ENCODE measurements at regions not wholly inside any gene's neighbourhood (a gene's known extent, or its start where the extent isn't known, plus 50 kb on each side); places are given as distances from the start of the nearest gene placed in this dataset.

DNA sequence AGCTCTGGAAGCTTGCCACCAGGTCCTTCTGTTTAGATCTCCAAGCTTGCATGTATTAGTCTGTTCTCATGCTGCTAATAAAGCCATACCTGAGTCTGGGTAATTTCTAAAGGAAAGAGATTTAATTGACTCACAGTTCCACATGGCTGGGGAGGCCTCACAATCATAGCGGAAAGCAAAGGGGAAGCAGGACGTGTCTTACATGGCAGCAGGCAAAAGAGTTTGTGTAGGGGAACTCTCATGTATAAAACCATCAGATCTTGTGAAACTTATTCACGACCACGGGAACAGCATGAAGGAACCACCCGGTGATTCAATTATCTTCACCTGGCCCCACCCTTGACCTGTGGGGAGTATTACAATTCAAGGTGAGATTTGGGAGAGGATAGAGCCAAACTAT, 147.0 kb upstream of the PROK2 start:
- TF ChIP-seq, protein P1, sequence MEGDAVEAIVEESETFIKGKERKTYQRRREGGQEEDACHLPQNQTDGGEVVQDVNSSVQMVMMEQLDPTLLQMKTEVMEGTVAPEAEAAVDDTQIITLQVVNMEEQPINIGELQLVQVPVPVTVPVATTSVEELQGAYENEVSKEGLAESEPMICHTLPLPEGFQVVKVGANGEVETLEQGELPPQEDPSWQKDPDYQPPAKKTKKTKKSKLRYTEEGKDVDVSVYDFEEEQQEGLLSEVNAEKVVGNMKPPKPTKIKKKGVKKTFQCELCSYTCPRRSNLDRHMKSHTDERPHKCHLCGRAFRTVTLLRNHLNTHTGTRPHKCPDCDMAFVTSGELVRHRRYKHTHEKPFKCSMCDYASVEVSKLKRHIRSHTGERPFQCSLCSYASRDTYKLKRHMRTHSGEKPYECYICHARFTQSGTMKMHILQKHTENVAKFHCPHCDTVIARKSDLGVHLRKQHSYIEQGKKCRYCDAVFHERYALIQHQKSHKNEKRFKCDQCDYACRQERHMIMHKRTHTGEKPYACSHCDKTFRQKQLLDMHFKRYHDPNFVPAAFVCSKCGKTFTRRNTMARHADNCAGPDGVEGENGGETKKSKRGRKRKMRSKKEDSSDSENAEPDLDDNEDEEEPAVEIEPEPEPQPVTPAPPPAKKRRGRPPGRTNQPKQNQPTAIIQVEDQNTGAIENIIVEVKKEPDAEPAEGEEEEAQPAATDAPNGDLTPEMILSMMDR (IDR thresholded peaks at IDR 0.05): no peak
- no peak for DNase-seq (ENCODE audit: low spot score)
- Histone ChIP-seq H3K9me3 (no peaks in the 10 kb centered on the region), H3K4me1 (peaks cover 0 to 9% of the 10 kb centered on the region in 2 donors), H3K27me3 (no peaks in the 10 kb centered on the region), H3K27ac (no peak overlapping the region), H3K36me3 (no peaks in the 10 kb centered on the region), H3K4me3 (no peak overlapping the region)

DNA sequence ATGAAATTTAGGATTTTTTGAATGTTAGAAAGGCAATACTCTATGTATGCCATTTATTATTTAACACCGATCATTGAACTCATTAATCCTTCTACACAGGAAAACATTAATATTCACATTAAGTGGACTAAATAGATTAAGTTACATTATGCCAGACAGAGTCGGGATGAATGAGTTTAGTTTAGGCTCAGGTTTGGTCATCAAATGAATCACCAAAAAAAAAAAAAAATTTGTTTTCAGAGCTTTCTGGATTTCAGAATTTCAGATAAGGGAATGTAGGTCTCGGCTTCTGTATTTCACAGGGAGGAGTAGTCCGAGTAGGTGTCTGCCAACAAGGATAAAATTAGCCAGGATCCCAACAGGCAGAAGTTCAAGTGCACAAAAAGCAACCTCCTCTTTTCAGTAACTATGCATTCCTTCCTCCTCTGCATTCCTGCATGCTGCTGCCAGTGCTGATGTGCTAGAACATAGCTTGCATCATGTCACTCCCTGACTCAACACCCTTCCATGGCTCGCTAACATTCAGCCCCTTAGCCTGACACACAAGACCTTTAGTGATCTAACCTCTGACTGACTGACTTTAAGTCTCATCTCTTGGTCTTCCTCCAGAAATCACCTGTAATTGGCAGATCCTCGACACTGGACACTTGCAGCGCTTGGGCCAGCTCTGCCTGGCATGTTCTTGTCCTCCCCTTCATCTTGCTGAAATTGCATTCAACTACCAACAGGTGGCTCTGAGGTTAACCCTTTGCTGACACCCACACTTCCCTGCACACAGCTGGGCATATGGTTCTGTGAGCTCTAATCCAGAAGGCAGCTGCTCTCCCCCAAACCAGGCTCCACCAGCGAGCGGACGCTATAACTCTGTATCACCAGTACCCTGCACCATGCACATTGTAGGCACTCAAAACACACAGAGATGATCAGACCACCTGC, 145.4 kb upstream of the PROK2 start:
- Histone ChIP-seq H3K27me3 (no peaks in the 10 kb centered on the region), H3K36me3 (no peaks in the 10 kb centered on the region), H3K4me3 (no peak overlapping the region), H3K4me1 (peaks cover 0 to 9% of the 10 kb centered on the region in 2 donors), H3K27ac (no peak overlapping the region), H3K9me3 (no peaks in the 10 kb centered on the region)
- TF ChIP-seq, protein P1 (IDR thresholded peaks at IDR 0.05): peak in 1 of 2 donors; percentile 24
- DNase-seq (ENCODE audit: low spot score): no peak

DNA sequence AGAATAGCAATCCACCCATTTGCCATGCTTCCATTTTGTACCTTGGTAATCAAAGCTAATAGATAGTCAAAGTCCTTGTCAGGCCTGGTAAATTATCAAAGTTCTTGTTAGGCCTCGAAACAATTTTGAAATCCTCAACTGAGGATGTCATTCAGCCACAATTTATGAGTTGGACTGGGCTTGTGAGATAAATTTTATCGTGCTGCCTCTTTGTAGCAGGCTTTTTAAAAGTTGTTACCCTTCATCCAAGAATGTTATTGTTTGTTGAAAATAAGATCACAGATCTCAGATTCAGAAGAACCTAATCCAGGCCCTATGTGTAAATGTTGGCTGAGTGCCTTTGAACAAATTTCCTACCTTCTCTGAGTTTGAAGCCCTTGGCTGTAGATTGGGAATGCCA, 143.3 kb upstream of the PROK2 start:
- no peak for DNase-seq (ENCODE audit: low spot score)
- Histone ChIP-seq H3K27ac (no peak overlapping the region), H3K4me3 (no peak overlapping the region), H3K9me3 (no peaks in the 10 kb centered on the region), H3K36me3 (no peaks in the 10 kb centered on the region), H3K27me3 (no peaks in the 10 kb centered on the region), H3K4me1 (peaks cover 0 to 9% of the 10 kb centered on the region in 2 donors)
- TF ChIP-seq, protein P1 (IDR thresholded peaks at IDR 0.05): no peak

DNA sequence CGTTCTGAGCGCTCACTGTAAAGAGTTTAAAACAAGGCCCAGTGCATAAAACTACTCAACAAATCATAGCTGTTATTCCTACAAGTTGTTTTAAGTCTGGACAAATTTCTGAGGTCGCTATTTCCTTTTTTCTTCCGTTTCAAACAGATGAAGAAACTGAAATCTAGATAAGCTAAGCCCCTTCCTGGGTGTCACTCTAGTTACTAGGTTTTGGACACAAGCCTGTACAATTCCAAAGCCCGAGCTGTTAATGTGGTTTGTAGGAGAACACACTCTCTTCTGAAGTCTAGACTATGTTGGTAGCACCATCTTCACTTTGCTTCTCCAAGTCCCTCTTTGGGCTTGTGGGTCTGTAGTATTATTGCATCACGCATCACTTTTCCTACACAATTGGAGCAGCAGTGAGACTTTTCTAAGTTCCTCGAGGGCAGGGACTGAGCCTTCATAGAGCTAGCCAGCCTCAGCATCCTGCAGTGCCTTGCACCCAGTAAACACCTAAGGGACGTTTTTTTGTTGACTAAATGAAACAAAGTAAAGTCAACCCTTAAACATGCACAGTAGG, 142.6 kb upstream of the PROK2 start:
- Histone ChIP-seq H3K27ac (no peak overlapping the region), H3K36me3 (no peaks in the 10 kb centered on the region), H3K27me3 (no peaks in the 10 kb centered on the region), H3K9me3 (no peaks in the 10 kb centered on the region), H3K4me3 (no peak overlapping the region), H3K4me1 (peaks cover 0 to 9% of the 10 kb centered on the region in 2 donors)
- TF ChIP-seq, protein P1 (IDR thresholded peaks at IDR 0.05): no peak
- no peak for DNase-seq (ENCODE audit: low spot score)

DNA sequence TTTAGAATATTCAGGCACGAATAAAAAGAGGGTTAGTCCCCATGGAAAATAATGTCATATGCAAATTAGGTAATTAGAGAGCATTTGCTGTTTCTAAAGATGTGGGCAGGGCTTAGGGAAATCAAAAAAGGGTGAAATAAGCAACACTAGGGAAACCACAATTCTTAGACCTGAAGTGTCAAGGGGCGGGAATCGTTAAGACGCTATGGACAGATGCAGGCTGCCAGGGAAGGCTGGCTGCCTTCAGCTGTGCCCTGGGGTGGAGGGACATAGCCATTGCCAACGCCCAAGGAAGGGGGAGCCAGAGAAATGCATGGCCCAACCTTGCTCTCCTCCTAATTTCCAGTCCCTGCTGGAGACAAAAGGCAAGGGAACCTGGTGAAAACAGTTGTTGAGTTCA, 141.7 kb upstream of the PROK2 start:
- DNase-seq (ENCODE audit: low spot score): no peak
- TF ChIP-seq, protein P1 (IDR thresholded peaks at IDR 0.05): no peak
- H3K36me3 ChIP-seq: no peaks in the 10 kb centered on the region
- no peak overlapping the region for H3K27ac ChIP-seq
- no peak overlapping the region for H3K4me3 ChIP-seq
- H3K4me1 ChIP-seq: peaks cover 0 to 9% of the 10 kb centered on the region in 2 donors
- H3K27me3 ChIP-seq: no peaks in the 10 kb centered on the region
- H3K9me3 ChIP-seq: no peaks in the 10 kb centered on the region

Data from right atrium auricular region (tissue), 2 donors.